Lower leg skin (tissue), 3 donors: ENCODE measurements at regions not wholly inside any gene's neighbourhood (a gene's known extent, or its start where the extent isn't known, plus 50 kb on each side); places are given as distances from the start of the nearest gene placed in this dataset.

Experiments used
- CTCF ChIP-seq, 3 donors: fragments of 450-650 bp; IDR thresholded peaks; one replicate each; pipeline ENCODE4 v1.5.1; 2016; ENCODE audit warnings: antibody characterized with exemption in 3 of 3, mild to moderate bottlenecking in 3 of 3, moderate library complexity in 2 of 3
- POLR2A ChIP-seq, 2 donors: fragments of 450-650 bp; IDR thresholded peaks; one replicate each; pipeline ENCODE4 v1.6.1; 2016 to 2017; ENCODE audit warnings: antibody characterized with exemption in 2 of 2, mild to moderate bottlenecking in 1 of 2, moderate library complexity in 1 of 2

- TF ChIP-seq CTCF (IDR thresholded peaks at IDR 0.05), result no peak
- TF ChIP-seq POLR2A (IDR thresholded peaks at IDR 0.05), result no peak
Observed at GRCh38 chr4:37082912-37083311, 161.6 kb upstream of the NWD2 start.
